ENCODE measurements at regions not wholly inside any gene's neighbourhood (a gene's known extent, or its start where the extent isn't known, plus 50 kb on each side); places are given as distances from the start of the nearest gene placed in this dataset.

DNA sequence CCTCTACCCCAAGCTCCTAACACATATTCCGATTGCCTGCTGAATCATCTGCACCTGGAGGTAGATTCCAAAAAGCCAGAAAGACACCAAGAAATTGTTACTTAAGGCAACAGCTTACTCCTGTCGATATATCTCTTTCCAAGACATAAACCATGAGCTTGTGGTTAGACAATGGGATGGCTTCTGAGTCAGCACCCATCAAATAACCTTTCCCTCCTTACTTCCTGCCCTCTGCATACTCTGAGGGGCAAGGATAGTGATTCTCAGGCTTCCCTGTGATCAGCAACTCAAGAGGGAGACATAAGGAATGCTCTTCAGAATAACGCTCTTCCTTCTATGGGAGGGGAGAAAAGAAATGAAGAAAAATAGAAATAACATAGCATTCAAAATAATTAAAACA, 70.9 kb downstream of the TMEM215 start:
- Histone ChIP-seq H3K27me3 (ENCODE audit: insufficient read depth) (no peaks in the 10 kb centered on the region), H3K79me2 (replicated peaks; ENCODE audit: insufficient read depth) (no peaks in the 10 kb centered on the region), H3K4me1 (ENCODE audit: insufficient read depth) (no peaks in the 10 kb centered on the region), H3K27ac (ENCODE audit: low read depth) (no peak overlapping the region), H4K20me1 (replicated peaks; ENCODE audit: insufficient read depth) (no peaks in the 10 kb centered on the region), H2AFZ (no peak overlapping the region), H3F3A (replicated peaks; ENCODE audit: low read depth) (no peaks in the 10 kb centered on the region), H3K9me2 (ENCODE audit: insufficient read depth) (no peaks in the 10 kb centered on the region; the same call in 1 of the 2 replicates), H3K36me3 (ENCODE audit: insufficient read depth) (no peaks in the 10 kb centered on the region), H3K4me2 (no peak overlapping the region), H3K4me3 (no peak overlapping the region)
- ATAC-seq (no peak), DNase-seq (ENCODE audit: low spot score) (no peak)
- no peaks in the 10 kb centered on the region for H3K36me3 Mint-ChIP-seq (ENCODE audit: low read depth)
- H3K4me1 Mint-ChIP-seq, result no peaks in the 10 kb centered on the region
- H3K4me3 Mint-ChIP-seq, result no peak overlapping the region
- TF ChIP-seq EZH2phosphoT487 (IDR thresholded peaks at IDR 0.05; ENCODE audit: unreplicated experiment) (no peak), STAT1 (IDR thresholded peaks at IDR 0.05; ENCODE audit: unreplicated experiment) (no peak), CREB1 (CRISPR knock-in tag; IDR thresholded peaks at IDR 0.05; ENCODE audit: low read depth) (no peak), CTCF (conservative IDR thresholded peaks at IDR 0.05; ENCODE audit: low read depth in 2 of 2) (no peak), EZH2 (IDR thresholded peaks at IDR 0.05; ENCODE audit: low read depth, unreplicated experiment) (no peak), ZNF114 (CRISPR knock-in tag; IDR thresholded peaks at IDR 0.05) (no peak), ZNF331 (CRISPR knock-in tag; IDR thresholded peaks at IDR 0.05; ENCODE audit: low read depth) (no peak), JUNB (IDR thresholded peaks at IDR 0.05; ENCODE audit: unreplicated experiment) (no peak), POLR2AphosphoS5 (IDR thresholded peaks at IDR 0.05; ENCODE audit: low read depth) (no peak), NANOG (IDR thresholded peaks at IDR 0.05; ENCODE audit: borderline replicate concordance) (no peak)
- TF ChIP-seq, protein P1, sequence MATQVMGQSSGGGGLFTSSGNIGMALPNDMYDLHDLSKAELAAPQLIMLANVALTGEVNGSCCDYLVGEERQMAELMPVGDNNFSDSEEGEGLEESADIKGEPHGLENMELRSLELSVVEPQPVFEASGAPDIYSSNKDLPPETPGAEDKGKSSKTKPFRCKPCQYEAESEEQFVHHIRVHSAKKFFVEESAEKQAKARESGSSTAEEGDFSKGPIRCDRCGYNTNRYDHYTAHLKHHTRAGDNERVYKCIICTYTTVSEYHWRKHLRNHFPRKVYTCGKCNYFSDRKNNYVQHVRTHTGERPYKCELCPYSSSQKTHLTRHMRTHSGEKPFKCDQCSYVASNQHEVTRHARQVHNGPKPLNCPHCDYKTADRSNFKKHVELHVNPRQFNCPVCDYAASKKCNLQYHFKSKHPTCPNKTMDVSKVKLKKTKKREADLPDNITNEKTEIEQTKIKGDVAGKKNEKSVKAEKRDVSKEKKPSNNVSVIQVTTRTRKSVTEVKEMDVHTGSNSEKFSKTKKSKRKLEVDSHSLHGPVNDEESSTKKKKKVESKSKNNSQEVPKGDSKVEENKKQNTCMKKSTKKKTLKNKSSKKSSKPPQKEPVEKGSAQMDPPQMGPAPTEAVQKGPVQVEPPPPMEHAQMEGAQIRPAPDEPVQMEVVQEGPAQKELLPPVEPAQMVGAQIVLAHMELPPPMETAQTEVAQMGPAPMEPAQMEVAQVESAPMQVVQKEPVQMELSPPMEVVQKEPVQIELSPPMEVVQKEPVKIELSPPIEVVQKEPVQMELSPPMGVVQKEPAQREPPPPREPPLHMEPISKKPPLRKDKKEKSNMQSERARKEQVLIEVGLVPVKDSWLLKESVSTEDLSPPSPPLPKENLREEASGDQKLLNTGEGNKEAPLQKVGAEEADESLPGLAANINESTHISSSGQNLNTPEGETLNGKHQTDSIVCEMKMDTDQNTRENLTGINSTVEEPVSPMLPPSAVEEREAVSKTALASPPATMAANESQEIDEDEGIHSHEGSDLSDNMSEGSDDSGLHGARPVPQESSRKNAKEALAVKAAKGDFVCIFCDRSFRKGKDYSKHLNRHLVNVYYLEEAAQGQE (IDR thresholded peaks at IDR 0.05; ENCODE audit: unreplicated experiment), result no peak
- TF ChIP-seq, protein P2, sequence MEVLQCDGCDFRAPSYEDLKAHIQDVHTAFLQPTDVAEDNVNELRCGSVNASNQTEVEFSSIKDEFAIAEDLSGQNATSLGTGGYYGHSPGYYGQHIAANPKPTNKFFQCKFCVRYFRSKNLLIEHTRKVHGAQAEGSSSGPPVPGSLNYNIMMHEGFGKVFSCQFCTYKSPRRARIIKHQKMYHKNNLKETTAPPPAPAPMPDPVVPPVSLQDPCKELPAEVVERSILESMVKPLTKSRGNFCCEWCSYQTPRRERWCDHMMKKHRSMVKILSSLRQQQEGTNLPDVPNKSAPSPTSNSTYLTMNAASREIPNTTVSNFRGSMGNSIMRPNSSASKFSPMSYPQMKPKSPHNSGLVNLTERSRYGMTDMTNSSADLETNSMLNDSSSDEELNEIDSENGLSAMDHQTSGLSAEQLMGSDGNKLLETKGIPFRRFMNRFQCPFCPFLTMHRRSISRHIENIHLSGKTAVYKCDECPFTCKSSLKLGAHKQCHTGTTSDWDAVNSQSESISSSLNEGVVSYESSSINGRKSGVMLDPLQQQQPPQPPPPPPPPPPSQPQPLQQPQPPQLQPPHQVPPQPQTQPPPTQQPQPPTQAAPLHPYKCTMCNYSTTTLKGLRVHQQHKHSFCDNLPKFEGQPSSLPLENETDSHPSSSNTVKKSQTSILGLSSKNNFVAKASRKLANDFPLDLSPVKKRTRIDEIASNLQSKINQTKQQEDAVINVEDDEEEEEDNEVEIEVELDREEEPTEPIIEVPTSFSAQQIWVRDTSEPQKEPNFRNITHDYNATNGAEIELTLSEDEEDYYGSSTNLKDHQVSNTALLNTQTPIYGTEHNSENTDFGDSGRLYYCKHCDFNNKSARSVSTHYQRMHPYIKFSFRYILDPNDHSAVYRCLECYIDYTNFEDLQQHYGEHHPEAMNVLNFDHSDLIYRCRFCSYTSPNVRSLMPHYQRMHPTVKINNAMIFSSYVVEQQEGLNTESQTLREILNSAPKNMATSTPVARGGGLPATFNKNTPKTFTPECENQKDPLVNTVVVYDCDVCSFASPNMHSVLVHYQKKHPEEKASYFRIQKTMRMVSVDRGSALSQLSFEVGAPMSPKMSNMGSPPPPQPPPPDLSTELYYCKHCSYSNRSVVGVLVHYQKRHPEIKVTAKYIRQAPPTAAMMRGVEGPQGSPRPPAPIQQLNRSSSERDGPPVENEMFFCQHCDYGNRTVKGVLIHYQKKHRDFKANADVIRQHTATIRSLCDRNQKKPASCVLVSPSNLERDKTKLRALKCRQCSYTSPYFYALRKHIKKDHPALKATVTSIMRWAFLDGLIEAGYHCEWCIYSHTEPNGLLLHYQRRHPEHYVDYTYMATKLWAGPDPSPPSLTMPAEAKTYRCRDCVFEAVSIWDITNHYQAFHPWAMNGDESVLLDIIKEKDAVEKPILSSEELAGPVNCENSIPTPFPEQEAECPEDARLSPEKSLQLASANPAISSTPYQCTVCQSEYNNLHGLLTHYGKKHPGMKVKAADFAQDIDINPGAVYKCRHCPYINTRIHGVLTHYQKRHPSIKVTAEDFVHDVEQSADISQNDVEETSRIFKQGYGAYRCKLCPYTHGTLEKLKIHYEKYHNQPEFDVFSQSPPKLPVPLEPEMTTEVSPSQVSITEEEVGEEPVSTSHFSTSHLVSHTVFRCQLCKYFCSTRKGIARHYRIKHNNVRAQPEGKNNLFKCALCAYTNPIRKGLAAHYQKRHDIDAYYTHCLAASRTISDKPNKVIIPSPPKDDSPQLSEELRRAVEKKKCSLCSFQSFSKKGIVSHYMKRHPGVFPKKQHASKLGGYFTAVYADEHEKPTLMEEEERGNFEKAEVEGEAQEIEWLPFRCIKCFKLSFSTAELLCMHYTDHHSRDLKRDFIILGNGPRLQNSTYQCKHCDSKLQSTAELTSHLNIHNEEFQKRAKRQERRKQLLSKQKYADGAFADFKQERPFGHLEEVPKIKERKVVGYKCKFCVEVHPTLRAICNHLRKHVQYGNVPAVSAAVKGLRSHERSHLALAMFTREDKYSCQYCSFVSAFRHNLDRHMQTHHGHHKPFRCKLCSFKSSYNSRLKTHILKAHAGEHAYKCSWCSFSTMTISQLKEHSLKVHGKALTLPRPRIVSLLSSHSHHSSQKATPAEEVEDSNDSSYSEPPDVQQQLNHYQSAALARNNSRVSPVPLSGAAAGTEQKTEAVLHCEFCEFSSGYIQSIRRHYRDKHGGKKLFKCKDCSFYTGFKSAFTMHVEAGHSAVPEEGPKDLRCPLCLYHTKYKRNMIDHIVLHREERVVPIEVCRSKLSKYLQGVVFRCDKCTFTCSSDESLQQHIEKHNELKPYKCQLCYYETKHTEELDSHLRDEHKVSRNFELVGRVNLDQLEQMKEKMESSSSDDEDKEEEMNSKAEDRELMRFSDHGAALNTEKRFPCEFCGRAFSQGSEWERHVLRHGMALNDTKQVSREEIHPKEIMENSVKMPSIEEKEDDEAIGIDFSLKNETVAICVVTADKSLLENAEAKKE (CRISPR knock-in tag; IDR thresholded peaks at IDR 0.05), result no peak
- TF ChIP-seq, protein P3, sequence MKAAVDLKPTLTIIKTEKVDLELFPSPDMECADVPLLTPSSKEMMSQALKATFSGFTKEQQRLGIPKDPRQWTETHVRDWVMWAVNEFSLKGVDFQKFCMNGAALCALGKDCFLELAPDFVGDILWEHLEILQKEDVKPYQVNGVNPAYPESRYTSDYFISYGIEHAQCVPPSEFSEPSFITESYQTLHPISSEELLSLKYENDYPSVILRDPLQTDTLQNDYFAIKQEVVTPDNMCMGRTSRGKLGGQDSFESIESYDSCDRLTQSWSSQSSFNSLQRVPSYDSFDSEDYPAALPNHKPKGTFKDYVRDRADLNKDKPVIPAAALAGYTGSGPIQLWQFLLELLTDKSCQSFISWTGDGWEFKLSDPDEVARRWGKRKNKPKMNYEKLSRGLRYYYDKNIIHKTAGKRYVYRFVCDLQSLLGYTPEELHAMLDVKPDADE (IDR thresholded peaks at IDR 0.05), result no peak
- no peak overlapping the region for H3K27ac Mint-ChIP-seq
- H3K27me3 Mint-ChIP-seq (ENCODE audit: insufficient read depth, low read depth, poor library complexity), result peaks cover 2% of the 10 kb centered on the region
- H3K9me3 Mint-ChIP-seq, result no peaks in the 10 kb centered on the region

Measured in GM23338 (cell line).